HEK293T (cell line): ENCODE measurements at regions not wholly inside any gene's neighbourhood (a gene's known extent, or its start where the extent isn't known, plus 50 kb on each side); places are given as distances from the start of the nearest gene placed in this dataset.

ENCODE experiments used
- CTCF ChIA-PET: fragments of 350-600 bp; formaldehyde crosslinking; extraction: SDS; loops from one replicate; lab custom pipeline; 2021; ENCODE audit warnings: antibody characterized with exemption, inconsistent platforms; lab: Yijun Ruan, JAX
- POLR2A ChIA-PET: fragments of 350-600 bp; formaldehyde crosslinking; extraction: SDS; loops from one replicate; lab custom pipeline; 2020; ENCODE audit warnings: antibody characterized with exemption, inconsistent platforms; lab: Yijun Ruan, JAX
- DNase-seq: peaks from one replicate; pipeline ENCODE4 v3.0.0; 2012; ENCODE audit warnings: mixed read lengths; ENCODE audit errors: extremely low spot score
- ARNT ChIP-seq: fragments of 450-650 bp; IDR thresholded peaks from 2 replicates; pipeline ENCODE4 v1.6.1; 2017; ENCODE audit warnings: mild to moderate bottlenecking
- BHLHE40 ChIP-seq: fragments of 450-650 bp; IDR thresholded peaks from 2 replicates; pipeline ENCODE4 v1.6.1; 2016; ENCODE audit warnings: mild to moderate bottlenecking, moderate library complexity, borderline replicate concordance
- CTBP1 ChIP-seq: fragments of 450-650 bp; IDR thresholded peaks from 2 replicates; pipeline ENCODE4 v1.6.1; 2016; ENCODE audit warnings: borderline replicate concordance
- ELF4 ChIP-seq: fragments of 450-650 bp; IDR thresholded peaks from 2 replicates; pipeline ENCODE4 v1.6.1; 2017; ENCODE audit warnings: antibody characterized with exemption
- FOXA1 ChIP-seq: fragments of 450-650 bp; IDR thresholded peaks from 2 replicates; pipeline ENCODE4 v1.6.1; 2016; ENCODE audit warnings: mild to moderate bottlenecking
- FOXK2 ChIP-seq: fragments of 450-650 bp; IDR thresholded peaks from 2 replicates; pipeline ENCODE4 v1.6.1; 2016; ENCODE audit warnings: mild to moderate bottlenecking
- FOXM1 ChIP-seq: fragments of 450-650 bp; IDR thresholded peaks from 2 replicates; pipeline ENCODE4 v1.6.1; 2017; ENCODE audit warnings: mild to moderate bottlenecking, borderline replicate concordance
- L3MBTL2 ChIP-seq: fragments of 450-650 bp; conservative IDR thresholded peaks from 2 replicates; pipeline ENCODE4 v1.6.1; 2016; ENCODE audit warnings: mild to moderate bottlenecking
- LEF1 ChIP-seq: fragments of 450-650 bp; IDR thresholded peaks from 2 replicates; pipeline ENCODE4 v1.6.1; 2017; ENCODE audit warnings: mild to moderate bottlenecking, borderline replicate concordance
- NFRKB ChIP-seq: fragments of 450-650 bp; IDR thresholded peaks from 2 replicates; pipeline ENCODE4 v1.6.1; 2016; ENCODE audit warnings: mild to moderate bottlenecking, moderate library complexity
- PKNOX1 ChIP-seq: fragments of 450-650 bp; IDR thresholded peaks from 2 replicates; pipeline ENCODE4 v1.6.1; 2016
- SP1 ChIP-seq: fragments of 450-650 bp; IDR thresholded peaks from 2 replicates; pipeline ENCODE4 v1.6.1; 2017
- SUZ12 ChIP-seq: fragments of 450-650 bp; IDR thresholded peaks from 2 replicates; pipeline ENCODE4 v1.6.1; 2016; ENCODE audit warnings: mild to moderate bottlenecking
- TARDBP ChIP-seq: fragments of 450-650 bp; IDR thresholded peaks from 2 replicates; pipeline ENCODE4 v1.6.1; 2016
- ZNF384 ChIP-seq: fragments of 450-650 bp; IDR thresholded peaks from 2 replicates; pipeline ENCODE4 v1.6.1; 2016

GRCh38 chr15:31261266-31262142, 65.1 kb upstream of the KLF13 start:
- DNase-seq: no peak
- ChIA-PET POLR2A (interaction anchor here (1.5 kb wide), 1 partner anchor 65 kb away, joined by 3 read pairs; no protein-coding TSS in a partner anchor), CTCF (interaction anchor here (0.5 kb wide), 1 partner anchor 30 kb away, joined by 3 read pairs; no protein-coding TSS in a partner anchor)
- TF ChIP-seq TARDBP (no peak), CTBP1 (no peak), LEF1 (no peak), FOXA1 (no peak), FOXK2 (no peak), ZNF384 (no peak)

- CTCF ChIA-PET: interaction anchor here (0.5 kb wide), 1 partner anchor 30 kb away, joined by 3 read pairs; no protein-coding TSS in a partner anchor
- DNase-seq: no peak
- POLR2A ChIA-PET: interaction anchor here (1.5 kb wide), 1 partner anchor 64 kb away, joined by 3 read pairs; no protein-coding TSS in a partner anchor
- TF ChIP-seq FOXK2 (no peak), L3MBTL2 (no peak), FOXM1 (no peak), ELF4 (no peak)
Measured at GRCh38 chr15:31262143-31262530, 64.5 kb upstream of the KLF13 start.

GRCh38 chr15:31262901-31263671, 63.5 kb upstream of the KLF13 start:
- DNase-seq: no peak
- CTCF ChIA-PET: interaction anchor here (1.5 kb wide), 1 partner anchor 9 kb away, joined by 3 read pairs; no protein-coding TSS in a partner anchor
- POLR2A ChIA-PET: interaction anchor here (1.5 kb wide), 1 partner anchor 63 kb away, joined by 3 read pairs; no protein-coding TSS in a partner anchor
- no peak for TF ChIP-seq SP1
- TF ChIP-seq SUZ12: no peak
- no peak for TF ChIP-seq LEF1
- no peak for TF ChIP-seq FOXK2
- TF ChIP-seq ARNT: no peak

- DNase-seq: no peak
- TF ChIP-seq PKNOX1 (no peak), TARDBP (no peak), NFRKB (no peak), FOXA1 (no peak), SP1 (no peak), FOXK2 (no peak), ARNT (no peak), ELF4 (no peak), BHLHE40 (no peak), L3MBTL2 (no peak), SUZ12 (no peak), LEF1 (no peak)
- POLR2A ChIA-PET: no interaction called here
- CTCF ChIA-PET: interaction anchor here (1.5 kb wide), 1 partner anchor 10 kb away, joined by 3 read pairs; no protein-coding TSS in a partner anchor
Measured at GRCh38 chr15:31263751-31264558, 62.7 kb upstream of the KLF13 start.

GRCh38 chr15:31264559-31265089, 62.0 kb upstream of the KLF13 start:
- no peak for DNase-seq
- ChIA-PET POLR2A (no interaction called here), CTCF (no interaction called here)
- TF ChIP-seq SUZ12 (no peak), FOXA1 (no peak)

GRCh38 chr15:31265090-31265870, 61.4 kb upstream of the KLF13 start:
- TF ChIP-seq FOXA1: no peak
- ChIA-PET CTCF (no interaction called here), POLR2A (no interaction called here)
- no peak for DNase-seq
